ENCODE measurements at regions not wholly inside any gene's neighbourhood (a gene's known extent, or its start where the extent isn't known, plus 50 kb on each side); places are given as distances from the start of the nearest gene placed in this dataset.

DNA sequence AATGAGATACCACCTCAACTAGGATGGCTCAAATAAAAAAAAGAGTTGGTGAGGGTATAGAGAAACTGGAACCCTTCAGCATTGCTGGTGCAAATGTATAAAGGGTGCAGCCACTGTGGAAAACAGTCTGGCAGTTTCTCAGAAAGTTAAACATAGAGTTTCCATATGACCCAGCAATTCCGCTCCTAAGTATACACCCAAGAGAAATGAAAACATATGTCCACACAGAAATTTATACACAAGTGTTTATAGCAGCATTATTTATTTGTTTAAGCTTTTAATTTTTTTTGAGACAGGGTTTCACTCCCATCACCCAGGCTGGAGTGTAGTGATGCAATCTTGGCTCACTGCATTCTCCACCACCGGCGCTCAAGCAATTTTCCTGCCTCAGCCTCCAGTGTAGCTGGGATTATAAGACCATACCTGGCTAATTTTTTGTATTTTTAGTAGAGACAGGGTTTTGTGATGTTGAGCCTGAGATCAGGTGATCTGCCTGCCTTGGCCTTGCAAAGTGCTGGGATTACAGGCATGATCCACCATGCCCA, 118.2 kb upstream of the KIF5B start:
- DNase-seq (ENCODE audit: insufficient read length, low spot score) (no peak), FAIRE-seq (no peak)

DNA sequence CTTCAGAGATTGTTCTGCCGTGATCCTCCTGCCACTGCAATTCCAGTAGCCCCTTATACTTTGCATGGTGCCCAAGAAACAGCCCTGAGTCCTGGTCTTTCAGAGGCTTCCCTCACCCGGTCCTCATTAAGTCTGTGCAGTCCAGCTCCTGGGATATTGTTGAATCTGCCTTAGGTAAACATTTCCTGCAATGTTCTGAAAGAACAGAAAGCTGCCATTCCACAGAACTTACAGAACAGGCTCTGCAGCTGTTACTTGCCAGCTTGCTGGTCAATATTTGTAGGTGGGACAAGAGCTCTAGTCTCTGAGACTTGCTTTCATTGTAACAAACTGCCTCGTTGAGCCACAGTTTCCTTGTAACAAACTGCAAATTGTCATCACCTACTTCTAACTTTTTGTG, 115.0 kb upstream of the KIF5B start:
- DNase-seq (ENCODE audit: insufficient read length, low spot score) (no peak), FAIRE-seq (no peak)

DNA sequence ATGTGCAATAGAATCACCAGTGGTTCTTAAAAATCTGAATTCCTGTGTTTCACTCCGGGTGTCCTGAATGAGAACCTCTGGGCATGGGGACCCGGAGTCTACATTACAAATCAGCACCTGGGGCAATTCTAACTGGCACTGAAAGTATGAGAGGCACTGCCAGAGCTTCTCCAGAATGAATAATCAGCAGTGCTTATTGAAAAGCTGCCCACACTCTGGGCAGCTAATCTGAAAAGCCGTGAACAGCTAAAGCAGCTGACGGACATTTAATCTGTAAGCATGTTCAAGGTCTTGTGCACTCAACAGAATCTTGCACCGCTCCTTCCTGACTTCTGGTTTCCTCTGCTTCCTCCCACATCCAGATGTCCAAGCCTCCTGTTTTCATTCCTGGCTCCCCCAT, 113.3 kb upstream of the KIF5B start:
- DNase-seq (ENCODE audit: insufficient read length, low spot score), result no peak
- FAIRE-seq, result no peak

DNA sequence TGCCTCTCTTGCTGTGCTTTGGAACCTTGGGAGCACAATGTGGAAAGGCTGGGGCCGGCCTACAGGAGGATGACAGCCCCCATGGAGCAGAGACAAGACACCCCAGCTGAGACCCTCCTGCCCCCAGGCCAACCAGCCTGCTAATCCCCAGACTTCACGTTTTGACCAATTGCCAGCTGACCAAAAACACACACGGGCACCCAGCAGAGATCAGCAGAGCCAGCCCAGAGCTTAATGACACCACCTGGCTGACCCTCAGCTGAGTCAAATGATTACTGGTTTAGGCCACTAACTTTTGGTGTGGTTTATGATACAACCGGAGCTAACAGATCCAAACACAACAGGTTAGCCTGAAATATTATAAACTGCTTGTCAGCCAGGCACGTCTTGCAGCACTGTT, 111.2 kb upstream of the KIF5B start:
- DNase-seq (ENCODE audit: insufficient read length, low spot score) (no peak), FAIRE-seq (no peak)

DNA sequence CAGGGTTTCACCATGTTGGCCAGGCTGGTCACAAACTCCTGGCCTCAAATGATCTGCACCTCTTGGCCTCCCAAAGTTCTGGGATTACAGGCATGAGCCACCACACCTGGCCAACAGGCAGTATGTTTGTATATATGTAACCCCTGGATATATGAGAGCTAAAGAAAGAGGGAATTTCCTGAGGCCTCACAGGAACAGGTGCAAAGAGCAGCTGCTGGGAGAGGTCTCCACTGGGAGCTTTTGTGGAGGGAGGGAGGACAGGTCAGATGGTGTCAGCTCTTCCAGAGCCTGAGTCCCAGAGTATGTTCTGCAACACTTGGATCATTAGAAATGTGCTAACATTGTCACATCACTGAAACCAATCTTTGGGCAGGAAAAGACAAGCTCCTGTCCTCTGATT, 110.1 kb upstream of the KIF5B start:
- no peak for DNase-seq (ENCODE audit: insufficient read length, low spot score)
- FAIRE-seq, result no peak

DNA sequence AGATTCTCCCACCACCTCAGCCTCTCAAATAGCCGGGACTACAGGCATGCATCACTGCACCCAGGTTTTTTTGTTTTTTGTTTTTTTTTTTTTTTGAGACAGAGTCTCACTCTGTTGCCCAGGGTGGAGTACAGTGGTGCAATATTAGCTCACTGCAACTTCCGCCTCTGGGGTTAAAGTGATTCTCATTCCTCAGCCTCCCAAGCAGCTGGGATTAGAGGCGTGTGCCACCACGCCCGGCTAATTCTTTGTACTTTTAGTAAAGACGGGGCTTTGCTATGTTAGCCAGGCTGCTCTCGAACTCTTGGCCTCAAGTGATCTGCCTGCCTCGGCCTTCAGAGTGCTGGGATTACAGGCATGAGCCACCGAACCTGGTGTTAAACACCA, 107.5 kb upstream of the KIF5B start:
- DNase-seq (ENCODE audit: insufficient read length, low spot score) (no peak), FAIRE-seq (no peak)

DNA sequence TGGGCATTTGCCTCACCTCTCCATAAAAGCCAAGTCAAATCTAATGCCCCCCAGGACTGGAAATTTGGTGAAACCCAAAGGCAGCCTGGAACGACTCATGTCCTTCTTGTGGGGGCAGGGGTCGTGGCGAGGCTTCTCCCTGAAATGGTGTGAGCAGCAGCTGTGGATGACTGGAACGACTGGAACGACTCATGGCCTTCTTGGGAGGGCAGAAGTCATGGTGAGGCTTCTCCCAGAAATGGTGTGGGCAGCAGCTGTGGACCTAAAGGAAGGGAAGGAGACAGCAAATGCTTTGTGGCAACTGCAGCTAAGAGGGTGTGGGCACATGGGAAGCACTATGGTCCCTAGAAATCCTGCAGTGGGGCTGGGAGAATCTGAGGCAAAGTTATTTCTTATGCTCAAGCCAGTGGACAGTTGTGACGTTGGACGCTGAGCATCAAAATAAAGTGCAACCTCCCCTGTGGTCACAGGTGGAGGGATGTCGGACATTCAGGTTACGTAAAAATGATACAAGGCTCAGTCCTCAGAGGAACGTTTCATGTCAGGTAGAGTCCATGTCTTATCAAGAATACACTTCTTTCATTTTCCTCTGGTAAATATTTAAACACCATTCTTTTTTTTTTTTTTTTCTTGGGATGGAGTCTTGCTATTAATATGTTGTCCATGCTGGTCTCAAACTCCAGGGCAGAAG, 107.0 kb upstream of the KIF5B start:
- FAIRE-seq, result no peak
- DNase-seq (ENCODE audit: insufficient read length, low spot score), result no peak

DNA sequence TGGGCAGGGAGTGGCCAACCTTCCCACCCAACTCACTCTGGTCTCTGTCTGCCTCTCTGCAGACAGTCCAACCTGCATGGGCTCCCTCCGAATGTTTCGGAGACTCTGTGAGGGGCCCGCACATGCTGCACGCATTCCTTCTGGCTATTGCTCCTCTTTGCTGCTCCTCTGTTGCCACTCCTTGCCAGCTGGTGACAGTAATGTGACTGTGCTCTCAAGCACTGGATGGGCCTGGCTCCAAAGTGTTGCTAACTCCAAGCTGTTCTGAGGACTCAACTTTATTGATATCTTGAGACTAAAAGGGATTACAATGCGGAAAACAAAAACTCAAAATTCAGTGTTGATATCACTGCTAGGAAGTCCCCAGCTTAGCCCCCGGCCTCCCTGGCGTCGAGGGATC, 105.4 kb upstream of the KIF5B start:
- FAIRE-seq (no peak), DNase-seq (ENCODE audit: insufficient read length, low spot score) (no peak)

DNA sequence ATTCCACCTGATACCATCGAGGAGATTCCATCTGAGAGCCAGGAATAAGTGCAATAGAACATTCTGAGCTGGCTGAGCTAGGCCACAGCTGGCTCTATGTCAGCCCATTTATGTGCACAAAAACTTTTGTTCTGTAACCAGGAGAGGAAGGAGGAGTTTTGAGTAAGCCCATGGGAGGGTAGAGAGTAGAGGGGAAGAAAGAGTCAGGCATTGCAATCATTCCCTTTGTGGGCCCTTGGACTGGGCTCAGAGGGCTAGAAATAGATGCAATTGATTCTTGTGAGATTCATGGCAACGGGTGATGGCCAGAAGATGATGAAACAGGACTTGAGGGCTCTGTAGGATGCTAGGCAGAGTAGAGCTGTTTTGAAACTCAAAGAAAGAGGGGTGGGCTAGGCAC, 104.6 kb upstream of the KIF5B start:
- no peak for DNase-seq (ENCODE audit: insufficient read length, low spot score)
- no peak for FAIRE-seq

DNA sequence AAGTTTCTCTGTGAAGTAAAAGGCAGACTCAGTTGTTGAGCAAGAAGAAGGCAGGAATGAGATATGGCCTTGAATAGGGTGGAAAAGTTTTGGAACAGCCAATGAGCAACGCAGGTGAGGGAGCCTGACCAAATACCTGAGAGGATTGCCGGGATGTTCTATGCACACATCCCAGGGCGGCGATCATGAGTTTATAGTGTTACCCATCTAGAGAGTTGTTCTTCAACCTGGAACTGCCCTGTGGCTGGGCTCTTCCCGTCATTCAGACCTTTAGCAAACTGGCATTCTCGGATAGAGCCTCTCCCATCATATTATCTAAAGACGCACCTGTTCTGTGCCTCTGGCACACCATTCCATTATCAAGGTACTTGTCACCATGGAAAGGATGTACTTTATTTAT, 103.0 kb upstream of the KIF5B start:
- DNase-seq (ENCODE audit: insufficient read length, low spot score), result no peak

DNA sequence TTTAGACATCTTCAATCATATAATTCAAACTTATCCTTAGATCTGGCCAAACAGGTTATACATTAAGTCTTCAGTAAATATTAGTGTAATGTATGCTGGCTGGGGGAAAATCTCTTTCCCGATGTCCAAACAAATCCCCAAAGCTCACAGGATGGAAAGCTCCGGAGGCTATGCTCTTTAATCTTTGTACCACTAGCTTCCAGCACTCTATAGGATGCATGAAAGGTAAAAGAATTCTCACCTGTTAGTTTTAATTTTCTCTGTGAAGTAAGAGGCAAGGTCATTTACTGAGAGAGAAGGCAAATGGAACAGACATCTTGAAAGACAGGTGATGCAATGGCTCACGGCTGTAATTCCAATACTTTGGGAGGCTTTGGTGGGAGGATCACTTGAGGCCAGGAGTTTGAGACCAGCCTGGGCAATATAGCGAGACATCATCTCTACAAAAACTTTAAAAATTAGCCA, 99.8 kb upstream of the KIF5B start:
- DNase-seq (ENCODE audit: insufficient read length, low spot score) (no peak), FAIRE-seq (no peak)

More for the DNA sequence above, 103.0 kb upstream of the KIF5B start:
- no peak for FAIRE-seq

DNA sequence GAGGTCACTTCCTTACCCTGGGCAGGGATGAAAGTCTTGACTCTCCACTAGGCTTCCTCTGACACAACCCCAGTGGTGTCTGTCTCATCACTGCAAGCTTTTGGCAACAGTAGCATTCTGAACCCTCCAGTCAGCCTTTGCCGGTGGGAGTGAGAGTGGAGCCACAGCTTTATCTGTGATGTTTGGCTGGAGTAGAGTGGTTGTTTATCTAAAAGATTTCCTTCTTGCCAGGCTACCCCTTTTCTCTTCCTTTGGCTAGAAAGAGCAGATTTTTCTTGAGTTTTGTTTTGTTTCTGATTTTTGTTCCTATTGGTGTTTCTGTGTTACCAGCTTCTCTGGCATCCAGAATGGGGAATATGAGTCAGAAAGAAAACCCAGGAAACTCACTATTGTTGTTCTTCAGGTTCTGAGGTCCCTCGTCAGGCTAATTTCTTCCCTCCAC, 98.9 kb upstream of the KIF5B start:
- no peak for FAIRE-seq

DNA sequence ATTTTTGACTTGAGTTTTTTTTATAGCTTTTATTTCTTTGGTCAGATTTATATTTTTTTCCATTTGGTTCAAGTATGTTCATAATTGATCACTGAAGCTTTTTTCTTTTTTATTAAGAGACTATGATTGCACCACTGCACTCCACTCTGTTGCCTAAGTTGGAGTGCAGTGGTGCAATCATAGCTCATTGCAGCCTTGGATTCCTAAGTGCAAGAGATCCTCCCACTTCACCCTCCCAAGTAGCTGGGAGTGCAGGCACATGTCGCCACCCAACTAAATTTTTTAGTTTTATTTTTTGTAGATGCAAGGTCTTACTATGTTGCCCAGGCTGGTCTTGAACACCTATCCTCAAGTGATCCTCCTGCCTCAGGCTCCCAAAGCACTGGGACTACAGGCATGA, 97.7 kb upstream of the KIF5B start:
- no peak for FAIRE-seq
- DNase-seq (ENCODE audit: insufficient read length, low spot score), result no peak

More for the DNA sequence above, 98.9 kb upstream of the KIF5B start:
- DNase-seq (ENCODE audit: insufficient read length, low spot score), result no peak

DNA sequence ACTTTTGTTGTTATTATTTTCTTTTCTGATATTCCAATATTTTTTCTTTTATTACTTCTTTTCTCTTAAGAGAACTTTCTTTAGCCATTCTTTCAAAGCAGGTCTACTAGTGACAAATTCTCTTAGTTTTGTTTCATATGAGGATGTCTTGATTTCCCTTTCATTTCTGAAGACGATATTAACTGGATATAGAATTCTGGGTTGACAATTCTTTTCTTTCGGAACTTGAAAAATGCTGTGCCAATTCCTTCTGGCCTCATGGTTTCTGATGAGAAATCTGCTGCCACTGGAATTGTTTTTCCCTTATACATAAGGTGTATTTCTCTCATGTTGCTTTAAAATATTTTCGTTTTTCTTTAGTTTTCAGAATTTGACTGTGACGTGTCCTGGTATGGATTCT, 97.0 kb upstream of the KIF5B start:
- no peak for FAIRE-seq
- no peak for DNase-seq (ENCODE audit: insufficient read length, low spot score)

DNA sequence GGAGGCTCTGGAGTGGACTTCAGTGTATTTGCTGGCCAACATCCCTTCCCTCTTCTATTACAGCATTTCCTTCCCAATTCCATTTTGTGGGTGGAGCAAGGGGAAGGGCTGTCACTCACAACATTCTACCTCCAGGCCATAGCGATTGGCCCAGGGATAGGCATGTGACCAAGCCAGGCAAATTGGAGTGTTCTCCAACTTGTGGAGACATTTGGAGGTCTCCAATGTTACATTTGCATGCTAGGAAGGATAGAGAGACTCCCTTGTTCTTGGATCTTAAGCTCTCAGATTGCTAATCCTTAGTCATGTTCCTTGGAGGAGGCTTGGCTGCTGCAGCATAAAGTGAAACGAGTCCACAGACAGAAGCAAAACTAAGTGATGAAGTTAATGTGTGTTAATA, 95.6 kb upstream of the KIF5B start:
- no peak for FAIRE-seq
- DNase-seq (ENCODE audit: insufficient read length, low spot score), result no peak

DNA sequence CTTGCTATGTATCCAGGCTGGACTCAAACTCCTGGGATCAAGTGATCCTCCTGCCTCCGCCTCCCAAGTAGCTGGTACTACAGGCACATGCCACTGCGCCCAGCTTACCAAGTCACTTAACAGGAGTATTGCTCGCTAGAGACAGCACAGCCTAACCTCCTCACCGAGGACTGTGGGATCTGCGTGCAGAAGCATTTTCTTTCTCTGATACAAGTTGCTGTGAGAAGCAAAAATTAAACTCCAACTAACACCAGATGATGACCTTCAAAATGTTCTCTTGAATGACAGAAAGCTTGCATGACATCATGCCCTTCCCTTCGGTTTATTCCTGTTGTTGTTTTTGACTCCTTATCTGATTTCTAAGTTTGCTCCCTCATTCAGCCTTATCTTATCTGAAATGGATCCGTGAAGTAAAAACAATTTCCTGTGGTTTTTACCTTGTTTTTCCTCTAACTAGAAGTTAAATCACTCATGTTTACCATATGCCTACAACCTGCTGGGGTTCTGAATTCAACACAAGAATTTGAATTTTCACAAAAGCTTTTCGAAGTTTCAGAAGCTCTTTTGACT, 94.4 kb upstream of the KIF5B start:
- FAIRE-seq, result no peak
- no peak for DNase-seq (ENCODE audit: insufficient read length, low spot score)

DNA sequence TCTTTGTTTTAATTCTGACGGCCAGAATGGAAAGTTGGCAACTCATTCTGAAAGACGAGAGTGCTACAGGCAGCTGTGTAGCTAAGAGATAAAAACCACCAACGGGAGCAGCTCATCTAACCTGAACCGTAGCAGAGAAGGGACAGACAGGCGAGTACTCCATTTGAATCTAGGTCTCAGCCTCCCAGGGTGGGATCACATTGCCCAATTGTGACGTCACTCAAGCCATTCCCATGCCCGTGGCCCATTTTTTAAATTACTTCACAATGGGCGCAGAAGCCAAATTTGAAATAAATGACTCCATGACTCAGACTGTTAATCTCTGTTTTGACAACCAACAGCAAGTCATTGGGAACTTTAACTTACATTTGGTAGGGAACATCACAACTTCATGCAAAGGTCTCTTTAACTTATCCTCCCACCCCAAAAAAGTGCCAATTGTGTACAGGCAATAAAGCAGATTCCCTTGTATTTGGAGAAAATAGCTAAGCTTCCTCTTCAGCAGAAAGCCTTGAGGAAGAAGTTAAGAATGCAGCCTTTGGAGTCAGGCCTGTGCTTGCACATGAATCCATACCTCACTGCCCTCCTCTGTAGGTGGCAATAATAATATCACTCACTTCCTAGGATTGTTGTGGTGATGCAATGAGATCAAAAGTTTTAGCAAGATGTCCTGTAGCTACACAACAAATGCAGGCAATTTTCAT, 93.2 kb upstream of the KIF5B start:
- peak; percentile 56 for DNase-seq (ENCODE audit: insufficient read length, low spot score)
- FAIRE-seq, result peak; percentile 80

DNA sequence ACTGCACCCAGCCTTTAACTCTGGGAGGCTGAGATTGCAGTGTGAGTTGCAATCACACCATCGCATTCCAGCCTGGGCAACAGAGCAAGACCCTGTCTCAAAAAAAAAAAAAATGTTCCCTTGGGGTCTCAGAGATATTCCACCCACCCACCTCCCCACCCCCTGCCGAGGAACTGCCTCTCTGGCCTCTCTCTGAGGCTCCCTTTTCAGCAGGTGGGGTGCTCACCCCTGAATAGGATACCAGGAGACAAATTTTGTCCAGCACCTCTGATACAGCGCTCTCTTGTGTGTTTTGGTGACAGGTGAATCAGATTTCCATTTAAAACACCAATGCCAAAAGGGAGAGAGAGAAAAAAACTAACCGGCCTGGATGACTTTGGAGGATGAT, 92.6 kb upstream of the KIF5B start:
- FAIRE-seq (no peak), DNase-seq (ENCODE audit: insufficient read length, low spot score) (no peak)

DNA sequence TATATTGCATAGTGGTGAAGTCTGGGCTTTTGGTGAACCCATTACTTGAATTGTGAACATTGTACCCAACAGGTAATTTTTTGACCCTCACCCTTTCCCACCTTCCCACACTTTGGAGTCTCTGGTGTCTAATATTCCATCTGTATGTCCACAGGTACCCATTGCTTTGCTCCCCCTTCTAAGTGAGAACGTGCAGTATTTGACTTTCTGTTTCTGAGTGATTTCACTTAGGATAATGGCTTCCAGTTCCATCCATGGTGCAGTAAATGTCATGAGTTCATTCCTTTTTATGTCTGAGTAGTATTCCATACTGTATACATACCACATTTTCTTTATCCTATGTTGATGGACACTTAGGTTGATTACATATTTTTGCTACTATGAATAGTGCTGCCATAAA, 91.5 kb upstream of the KIF5B start:
- DNase-seq (ENCODE audit: insufficient read length, low spot score) (no peak), FAIRE-seq (no peak)

DNA sequence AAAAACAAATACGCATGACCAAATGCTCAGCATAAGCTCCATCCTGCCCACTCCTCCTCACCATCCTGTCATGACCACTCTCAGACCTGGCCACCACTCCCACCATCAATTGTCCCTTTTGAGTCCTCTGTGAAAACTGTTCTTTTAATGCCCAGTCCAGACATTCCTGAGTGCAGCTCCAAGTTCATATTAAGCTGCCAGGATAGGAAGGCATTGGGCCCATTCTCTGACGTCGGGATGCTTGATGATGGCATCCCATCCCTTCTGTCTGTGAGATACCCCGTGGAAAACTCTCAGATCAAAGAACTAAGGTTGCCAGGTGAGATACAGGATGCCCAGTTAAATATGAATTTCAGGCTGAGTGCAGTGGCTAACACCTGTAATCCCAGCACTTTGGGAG, 89.9 kb upstream of the KIF5B start:
- DNase-seq (ENCODE audit: insufficient read length, low spot score) (no peak), FAIRE-seq (no peak)

DNA sequence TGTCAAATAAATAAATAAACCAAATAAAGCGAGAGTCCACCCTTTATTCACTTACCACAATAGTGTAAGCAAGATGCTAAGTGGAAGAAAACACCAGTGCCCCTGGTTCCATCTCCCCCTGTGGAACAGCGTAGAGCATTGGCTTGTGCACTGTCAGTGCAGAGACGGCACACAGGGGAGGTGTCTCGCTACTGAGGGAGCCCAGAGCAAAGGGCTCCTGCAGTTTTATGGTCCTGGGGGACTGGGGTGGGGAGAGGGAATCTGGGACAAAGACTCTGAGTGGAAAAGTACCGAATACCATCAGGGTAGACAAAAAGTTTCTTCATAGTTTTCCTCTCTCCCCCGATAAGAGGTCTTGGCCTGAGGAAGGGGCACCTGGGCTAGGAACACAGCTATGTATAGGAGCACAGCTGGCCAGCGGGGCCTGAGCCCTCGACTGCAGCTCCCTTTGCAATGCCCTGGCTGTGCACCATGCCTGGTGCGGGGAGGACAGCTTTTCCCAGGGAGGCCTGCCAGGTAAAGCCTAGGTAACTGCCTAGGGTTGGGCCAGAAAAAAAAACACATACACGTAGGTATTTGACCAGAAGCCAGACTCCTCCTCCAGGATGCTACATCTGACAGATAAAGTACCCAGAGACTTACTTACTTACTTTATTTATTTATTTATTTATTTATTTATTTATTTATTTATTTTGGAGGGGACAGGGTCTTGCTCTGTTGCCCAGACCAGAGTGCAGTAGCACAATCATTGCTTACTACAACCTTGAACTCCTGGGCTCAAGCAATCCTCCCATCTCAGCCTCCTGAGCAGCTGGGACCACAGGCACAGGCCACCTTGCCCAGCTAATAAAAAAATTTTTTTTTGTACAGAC, 88.8 kb upstream of the KIF5B start:
- DNase-seq (ENCODE audit: insufficient read length, low spot score), result no peak
- no peak for FAIRE-seq
